DND-41 (cell line): ENCODE measurements at regions not wholly inside any gene's neighbourhood (a gene's known extent, or its start where the extent isn't known, plus 50 kb on each side); places are given as distances from the start of the nearest gene placed in this dataset.

Source experiments
- ATAC-seq: fragments of 200-7000 bp; cut with Tn5 transposase; 3 replicates; pipeline ENCODE4 v1.9.1; 2021; ENCODE audit warnings: low read depth; ENCODE audit not compliant: insufficient read depth
- DNase-seq: peaks from one replicate; pipeline ENCODE4 v3.0.0-alpha.2; 2020
- H2AFZ ChIP-seq: 2 replicates; pipeline ENCODE4 v1.6.0; 2012; ENCODE audit warnings: low read depth, low read length
- H3K27ac ChIP-seq: 2 replicates; pipeline ENCODE4 v1.5.1; 2012; ENCODE audit warnings: low read length, inconsistent platforms
- H3K27me3 ChIP-seq: fragments of 200-600 bp; sonication (generic); 2 replicates; pipeline ENCODE4 v1.6.0; 2012; ENCODE audit warnings: low read length, mild to moderate bottlenecking, inconsistent platforms; ENCODE audit not compliant: insufficient read depth, poor library complexity
- H3K36me3 ChIP-seq: 2 replicates; pipeline ENCODE4 v1.5.1; 2012; ENCODE audit warnings: low read length, inconsistent platforms; ENCODE audit not compliant: insufficient read depth
- H3K4me1 ChIP-seq: 2 replicates; pipeline ENCODE4 v1.5.1; 2012; ENCODE audit warnings: mild to moderate bottlenecking, low read length; ENCODE audit not compliant: insufficient read depth
- H3K4me2 ChIP-seq: 2 replicates; pipeline ENCODE4 v1.6.0; 2012; ENCODE audit warnings: mild to moderate bottlenecking, moderate library complexity, low read length, inconsistent platforms; ENCODE audit not compliant: insufficient read depth
- H3K4me3 ChIP-seq, 2 experiments: fragments of 200-600 bp in 1 of 2; shearing (Covaris generic) in 1 of 2; 2 replicates each; pipeline ENCODE4 v1.5.1; 2012 to 2016; ENCODE audit warnings: inconsistent platforms in 2 of 2, low read length in 2 of 2, mild to moderate bottlenecking in 2 of 2, low read depth in 1 of 2, moderate library complexity in 1 of 2
- H3K79me2 ChIP-seq: 2 replicates; pipeline ENCODE4 v1.6.0; 2012; ENCODE audit warnings: low read length, inconsistent platforms; ENCODE audit not compliant: insufficient read depth
- H3K9ac ChIP-seq: 2 replicates; pipeline ENCODE4 v1.6.0; 2012; ENCODE audit warnings: low read depth, mild to moderate bottlenecking, inconsistent platforms, low read length, moderate library complexity
- H3K9me3 ChIP-seq: 2 replicates; pipeline ENCODE4 v1.5.1; 2012; ENCODE audit warnings: low read length, moderate library complexity, mild to moderate bottlenecking, inconsistent platforms; ENCODE audit not compliant: insufficient read depth, severe bottlenecking
- H4K20me1 ChIP-seq: 2 replicates; pipeline ENCODE4 v1.6.0; 2012; ENCODE audit warnings: low read length; ENCODE audit not compliant: insufficient read depth
- EZH2 ChIP-seq: IDR thresholded peaks from 3 replicates; pipeline ENCODE4 v1.6.1; 2012; ENCODE audit warnings: borderline replicate concordance, low read depth, mild to moderate bottlenecking, moderate library complexity, low read length, inconsistent platforms; ENCODE audit not compliant: severe bottlenecking
- TF ChIP-seq, protein P1 (sequence below): IDR thresholded peaks from 2 replicates; pipeline ENCODE4 v1.5.1; 2012; ENCODE audit warnings: borderline replicate concordance, low read length, moderate library complexity, mild to moderate bottlenecking; ENCODE audit not compliant: poor library complexity, severe bottlenecking; ENCODE audit errors: extremely low read depth

DNA sequence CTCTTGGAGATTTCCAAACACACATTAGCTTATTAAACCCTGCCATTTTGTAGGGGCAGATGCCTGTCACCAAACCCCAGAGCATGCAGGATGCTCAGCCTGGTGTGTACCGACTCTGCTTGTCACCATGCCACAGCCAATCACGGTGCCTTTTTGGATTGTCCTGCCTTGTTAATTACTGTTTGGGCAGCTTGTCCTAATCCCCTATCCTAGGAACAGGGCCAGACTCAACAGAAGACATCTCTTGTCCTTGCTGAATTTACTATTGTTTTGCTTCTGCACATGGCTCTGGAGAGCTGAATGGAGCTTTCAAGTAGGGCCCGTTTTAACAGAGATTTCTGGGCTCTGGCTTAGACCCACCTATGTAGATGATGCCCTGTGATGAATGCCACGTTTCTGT is 388.5 kb downstream of the AACS start:
- H3K4me2 ChIP-seq, result no peak overlapping the region
- TF ChIP-seq, protein P1, sequence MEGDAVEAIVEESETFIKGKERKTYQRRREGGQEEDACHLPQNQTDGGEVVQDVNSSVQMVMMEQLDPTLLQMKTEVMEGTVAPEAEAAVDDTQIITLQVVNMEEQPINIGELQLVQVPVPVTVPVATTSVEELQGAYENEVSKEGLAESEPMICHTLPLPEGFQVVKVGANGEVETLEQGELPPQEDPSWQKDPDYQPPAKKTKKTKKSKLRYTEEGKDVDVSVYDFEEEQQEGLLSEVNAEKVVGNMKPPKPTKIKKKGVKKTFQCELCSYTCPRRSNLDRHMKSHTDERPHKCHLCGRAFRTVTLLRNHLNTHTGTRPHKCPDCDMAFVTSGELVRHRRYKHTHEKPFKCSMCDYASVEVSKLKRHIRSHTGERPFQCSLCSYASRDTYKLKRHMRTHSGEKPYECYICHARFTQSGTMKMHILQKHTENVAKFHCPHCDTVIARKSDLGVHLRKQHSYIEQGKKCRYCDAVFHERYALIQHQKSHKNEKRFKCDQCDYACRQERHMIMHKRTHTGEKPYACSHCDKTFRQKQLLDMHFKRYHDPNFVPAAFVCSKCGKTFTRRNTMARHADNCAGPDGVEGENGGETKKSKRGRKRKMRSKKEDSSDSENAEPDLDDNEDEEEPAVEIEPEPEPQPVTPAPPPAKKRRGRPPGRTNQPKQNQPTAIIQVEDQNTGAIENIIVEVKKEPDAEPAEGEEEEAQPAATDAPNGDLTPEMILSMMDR, result no peak
- no peak for TF ChIP-seq EZH2
- no peak overlapping the region for H3K9ac ChIP-seq
- H3K27ac ChIP-seq, result no peak overlapping the region
- H4K20me1 ChIP-seq, result no peaks in the 10 kb centered on the region
- no peaks in the 10 kb centered on the region for H3K27me3 ChIP-seq
- H3K36me3 ChIP-seq, result no peaks in the 10 kb centered on the region
- H3K4me3 ChIP-seq, result no peak overlapping the region
- no peaks in the 10 kb centered on the region for H3K4me1 ChIP-seq
- ATAC-seq (no peak), DNase-seq (no peak)
- no peaks in the 10 kb centered on the region for H3K9me3 ChIP-seq
- no peaks in the 10 kb centered on the region for H3K79me2 ChIP-seq
- no peak overlapping the region for H2AFZ ChIP-seq

DNA sequence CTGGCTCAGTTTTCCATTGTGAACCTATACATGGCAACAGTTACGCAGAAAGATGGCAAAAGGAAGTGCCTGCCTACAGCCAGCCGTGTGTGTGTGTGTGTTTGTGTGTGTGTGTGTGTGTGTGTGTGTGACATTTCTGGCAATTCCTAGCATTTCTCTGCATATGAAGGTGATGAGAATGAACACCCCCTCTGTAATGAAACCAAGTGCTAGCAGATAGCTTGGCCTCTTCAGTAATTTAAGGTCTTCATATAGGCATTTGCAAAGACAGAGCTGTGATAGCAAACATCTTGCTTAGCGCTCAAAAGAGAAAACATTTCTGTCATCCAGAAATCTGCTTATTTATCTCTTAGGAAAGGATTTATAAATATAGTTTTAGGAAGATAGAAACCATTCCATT is 389.1 kb downstream of the AACS start:
- no peak overlapping the region for H3K4me2 ChIP-seq
- no peaks in the 10 kb centered on the region for H3K36me3 ChIP-seq
- no peak for TF ChIP-seq EZH2
- TF ChIP-seq, protein P1, result no peak
- no peaks in the 10 kb centered on the region for H4K20me1 ChIP-seq
- no peak overlapping the region for H2AFZ ChIP-seq
- no peak overlapping the region for H3K9ac ChIP-seq
- ATAC-seq, result no peak
- DNase-seq, result no peak
- no peaks in the 10 kb centered on the region for H3K27me3 ChIP-seq
- no peaks in the 10 kb centered on the region for H3K9me3 ChIP-seq
- no peak overlapping the region for H3K4me3 ChIP-seq
- H3K79me2 ChIP-seq, result no peaks in the 10 kb centered on the region
- no peak overlapping the region for H3K27ac ChIP-seq
- H3K4me1 ChIP-seq, result no peaks in the 10 kb centered on the region

DNA sequence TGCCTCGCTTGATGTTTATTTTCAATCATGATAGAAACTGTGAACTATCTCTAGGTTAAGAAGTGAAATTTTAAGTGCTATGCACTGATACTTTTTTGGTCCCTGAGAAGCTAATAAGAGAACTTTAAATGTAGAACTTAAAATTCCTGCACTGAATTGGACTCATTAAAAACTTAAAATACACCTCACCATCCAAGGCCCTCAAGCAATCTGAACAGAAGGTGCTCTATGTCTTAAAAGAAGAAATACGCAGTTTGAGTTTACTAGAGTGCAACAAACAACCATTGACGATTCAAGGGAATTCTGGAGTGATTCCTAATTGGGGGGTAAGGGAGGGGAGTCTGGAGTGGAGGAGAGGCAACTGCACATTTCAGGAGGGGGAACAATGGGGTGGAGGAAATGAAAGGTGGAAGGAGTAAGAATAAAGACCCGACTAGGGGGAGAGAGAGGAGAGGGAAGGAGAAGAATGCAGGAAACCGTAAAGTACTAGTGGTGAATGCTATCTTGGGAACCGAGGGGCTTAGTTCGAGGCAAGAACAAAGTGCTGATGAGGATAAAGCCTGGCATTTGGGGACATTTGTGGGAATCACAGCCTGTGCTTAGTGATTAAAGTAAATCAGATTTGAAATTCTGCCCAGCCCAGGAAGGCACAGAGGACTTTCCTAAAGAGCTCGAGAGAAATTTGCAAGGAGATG is 389.7 kb downstream of the AACS start:
- no peak overlapping the region for H2AFZ ChIP-seq
- H3K4me2 ChIP-seq, result no peak overlapping the region
- H3K9ac ChIP-seq, result no peak overlapping the region
- ATAC-seq, result no peak
- H3K27ac ChIP-seq, result no peak overlapping the region
- no peaks in the 10 kb centered on the region for H3K36me3 ChIP-seq
- H3K79me2 ChIP-seq, result no peaks in the 10 kb centered on the region
- H3K27me3 ChIP-seq, result no peaks in the 10 kb centered on the region
- H3K4me1 ChIP-seq, result no peaks in the 10 kb centered on the region
- no peaks in the 10 kb centered on the region for H4K20me1 ChIP-seq
- no peak overlapping the region for H3K4me3 ChIP-seq
- TF ChIP-seq EZH2, result no peak
- TF ChIP-seq, protein P1, result no peak
- DNase-seq, result no peak
- H3K9me3 ChIP-seq, result no peaks in the 10 kb centered on the region
